Endothelial cell of umbilical vein (primary cell): ENCODE measurements at regions not wholly inside any gene's neighbourhood (a gene's known extent, or its start where the extent isn't known, plus 50 kb on each side); places are given as distances from the start of the nearest gene placed in this dataset.

Experiments
- BruUV-seq: library from RNA; stranded (reverse); fragments of 400-500 nt; replicated peaks from 2 replicates; lab custom pipeline; 2021; lab: Mats Ljungman, UMichigan
- CTCF ChIA-PET: fragments of 300-600, 350-600 bp; sonication (Branson Sonifier 250); formaldehyde crosslinking; loops from one replicate; lab custom pipeline; 2021; ENCODE audit warnings: antibody characterized with exemption, inconsistent platforms; lab: Charles Lee
- POLR2A ChIA-PET: fragments of 300-600, 350-600 bp; sonication (Branson Sonifier 250); formaldehyde crosslinking; loops from one replicate; lab custom pipeline; 2021; ENCODE audit warnings: antibody characterized with exemption, inconsistent platforms; lab: Charles Lee
- DNase-seq: peaks from one replicate; pipeline ENCODE4 v3.0.0-alpha.2; 2011; ENCODE audit warnings: low read depth, low spot score
- FAIRE-seq: peaks from 2 replicates; lab custom pipeline; 2011; peaks lifted over from hg19 to GRCh38; lab: Jason Lieb, UNC
- H2AFZ ChIP-seq: 2 replicates; pipeline ENCODE4 v1.6.0; 2012; ENCODE audit warnings: low read depth, low read length, control low read depth, inconsistent platforms
- H3K27ac ChIP-seq: 2 replicates; pipeline ENCODE4 v1.5.1; 2011; ENCODE audit warnings: low read depth, mild to moderate bottlenecking, control low read depth, low read length, moderate library complexity; ENCODE audit not compliant: insufficient read depth
- H3K27me3 ChIP-seq, 2 experiments: 2 replicates each; pipeline versions ENCODE4 v1.6.0 to v1.6.1; 2011; ENCODE audit warnings: low read length in 2 of 2, mixed read lengths in 1 of 2; ENCODE audit not compliant: control insufficient read depth in 2 of 2, insufficient read depth in 2 of 2
- H3K36me3 ChIP-seq, 2 experiments: 2 replicates in 1 of 2; 3 replicates in 1 of 2; pipeline ENCODE4 v1.5.1; 2011; ENCODE audit warnings: low read length in 2 of 2, mild to moderate bottlenecking in 1 of 2, moderate library complexity in 1 of 2; ENCODE audit not compliant: control insufficient read depth in 2 of 2, insufficient read depth in 2 of 2; ENCODE audit errors: extremely low read depth in 1 of 2
- H3K4me1 ChIP-seq: 3 replicates; pipeline ENCODE4 v1.5.1; 2011; ENCODE audit warnings: mild to moderate bottlenecking, low read length; ENCODE audit not compliant: control insufficient read depth, insufficient read depth; ENCODE audit errors: extremely low read depth
- H3K4me2 ChIP-seq: 2 replicates; pipeline ENCODE4 v1.6.1; 2011; ENCODE audit warnings: low read length, control low read depth, mixed read lengths; ENCODE audit not compliant: insufficient read depth
- H3K4me3 ChIP-seq, 3 experiments: fragments of 200-600 bp in 1 of 3; sonication (generic), shearing (Covaris generic) in 1 of 3; replicated peaks in 1 of 3; 2 replicates each; pipeline ENCODE4 v1.5.1; 2011 to 2016; ENCODE audit warnings: control low read depth in 3 of 3, low read length in 3 of 3, mild to moderate bottlenecking in 2 of 3, inconsistent platforms in 1 of 3, low read depth in 1 of 3, moderate library complexity in 1 of 3; ENCODE audit not compliant: insufficient read depth in 1 of 3
- H3K79me2 ChIP-seq: 2 replicates; pipeline ENCODE4 v1.6.0; 2012; ENCODE audit warnings: low read length, inconsistent platforms; ENCODE audit not compliant: control insufficient read depth, insufficient read depth
- H3K9ac ChIP-seq: replicated peaks from 2 replicates; pipeline ENCODE3; 2011; ENCODE audit warnings: low read length, control low read depth; ENCODE audit not compliant: insufficient read depth; ENCODE audit errors: extremely low read depth
- H3K9me1 ChIP-seq: replicated peaks from 3 replicates; pipeline ENCODE4 v1.6.0; 2011; ENCODE audit warnings: mild to moderate bottlenecking, low read length; ENCODE audit not compliant: control insufficient read depth, insufficient read depth; ENCODE audit errors: extremely low read depth
- H3K9me3 ChIP-seq: replicated peaks from 2 replicates; pipeline ENCODE4 v1.5.1; 2012; ENCODE audit warnings: low read length, inconsistent platforms; ENCODE audit not compliant: control insufficient read depth, insufficient read depth
- H4K20me1 ChIP-seq: replicated peaks from 2 replicates; pipeline ENCODE3; 2011; ENCODE audit warnings: mild to moderate bottlenecking, low read length; ENCODE audit not compliant: control insufficient read depth, insufficient read depth; ENCODE audit errors: extremely low read depth
- CTCF ChIP-seq, 2 donors: IDR thresholded peaks; 1 replicate in 1 of 2; 2 replicates in 1 of 2; pipeline ENCODE4 v1.5.1; 2011; ENCODE audit warnings: low read length in 2 of 2, mild to moderate bottlenecking in 2 of 2, moderate library complexity in 2 of 2, control low read depth in 1 of 2, inconsistent platforms in 1 of 2, low read depth in 1 of 2; ENCODE audit not compliant: insufficient read depth in 1 of 2; ENCODE audit errors: extremely low read depth in 1 of 2
- EZH2 ChIP-seq: IDR thresholded peaks from 2 replicates; pipeline ENCODE4 v1.6.1; 2012; ENCODE audit warnings: borderline replicate concordance, low read depth, mild to moderate bottlenecking, moderate library complexity, low read length, inconsistent platforms; ENCODE audit not compliant: severe bottlenecking
- FOS ChIP-seq: IDR thresholded peaks from 2 replicates; pipeline ENCODE4 v1.6.1; 2011; ENCODE audit warnings: mild to moderate bottlenecking, low read length, moderate library complexity, borderline replicate concordance; ENCODE audit not compliant: insufficient read depth
- GATA2 ChIP-seq: IDR thresholded peaks from 2 replicates; pipeline ENCODE4 v1.7.0; 2011; ENCODE audit warnings: low read depth, mild to moderate bottlenecking, moderate library complexity, mixed read lengths, low read length; ENCODE audit not compliant: insufficient read length, insufficient read depth
- JUN ChIP-seq: IDR thresholded peaks from 2 replicates; pipeline ENCODE4 v1.6.1; 2011; ENCODE audit warnings: borderline replicate concordance, low read depth; ENCODE audit not compliant: insufficient read length, insufficient read depth
- MAX ChIP-seq: IDR thresholded peaks from 2 replicates; pipeline ENCODE4 v1.6.1; 2011; ENCODE audit not compliant: insufficient read depth, insufficient read length
- MYC ChIP-seq: IDR thresholded peaks from one replicate; pipeline ENCODE4 v1.6.1; 2011; ENCODE audit warnings: mild to moderate bottlenecking, low read depth, low read length
- POLR2A ChIP-seq: IDR thresholded peaks from 2 replicates; pipeline ENCODE4 v1.6.1; 2012; ENCODE audit warnings: low read depth, mild to moderate bottlenecking, control low read depth, low read length
- POLR2AphosphoS5 ChIP-seq: IDR thresholded peaks from 2 replicates; pipeline ENCODE4 v1.6.1; 2012; ENCODE audit warnings: low read depth, mild to moderate bottlenecking, control low read depth, low read length, moderate library complexity; ENCODE audit not compliant: insufficient read depth
- dilution Hi-C: fragments of 300-500 bp; cut with MboI; formaldehyde crosslinking; loops from one replicate; pipeline ENCODE4 v1.15.0; 2019; ENCODE audit warnings: low sequenced_read_pairs; ENCODE audit not compliant: extremely low pct_ligation_motif_present
- intact Hi-C: fragments of 100-400 bp; cut with micrococcal nuclease; formaldehyde crosslinking; loops from one replicate; pipeline ENCODE4 v1.10.0; 2022

DNA sequence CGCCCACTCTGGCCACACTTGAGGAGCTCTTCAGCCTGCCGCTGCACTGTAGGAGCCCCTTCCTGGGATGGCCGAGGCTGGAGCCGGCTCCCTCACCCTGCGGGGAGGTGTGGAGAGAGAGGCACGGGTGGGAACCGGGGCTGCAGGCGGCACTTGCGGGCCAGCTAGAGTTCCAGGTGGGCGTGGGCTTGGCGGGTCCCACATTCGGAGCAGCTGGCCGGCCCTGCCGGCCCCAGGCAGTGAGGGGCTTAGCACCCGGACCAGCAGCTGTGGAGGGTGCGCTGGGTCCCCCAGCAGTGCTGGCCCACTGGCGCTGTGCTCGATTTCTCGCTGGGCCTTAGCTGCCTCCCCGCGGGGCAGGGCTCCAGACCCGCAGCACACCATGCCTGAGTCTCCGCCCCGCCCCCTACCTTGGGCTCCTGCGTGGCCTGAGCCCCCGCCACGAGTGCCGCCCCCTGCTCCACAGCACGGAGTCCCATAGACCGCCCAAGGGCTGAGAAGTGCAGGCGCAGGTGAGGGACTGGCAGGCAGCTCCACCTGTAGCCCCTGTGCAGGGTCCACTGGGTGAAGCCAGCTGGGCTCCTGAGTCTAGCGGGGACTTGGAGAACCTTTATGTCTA, 71.9 kb downstream of the IL12A start:
- FAIRE-seq: no peak
- dilution Hi-C loops (no loop called here), intact Hi-C loops (no loop called here)
- H3K27ac ChIP-seq: no peak overlapping the region
- no peaks in the 10 kb centered on the region for H3K79me2 ChIP-seq
- H2AFZ ChIP-seq: no peak overlapping the region
- H3K9me1 ChIP-seq: no peaks in the 10 kb centered on the region
- no peak overlapping the region for H3K4me3 ChIP-seq
- H3K36me3 ChIP-seq: no peaks in the 10 kb centered on the region
- CTCF ChIA-PET: interaction anchor here (0.8 to 2.0 kb wide), 3 partner anchors 8 to 74 kb away, joined by 3 to 5 read pairs (median 3); no protein-coding TSS in a partner anchor
- peaks cover 0 to 2% of the 10 kb centered on the region in 2 experiments for H3K27me3 ChIP-seq
- no TSS peak for BruUV-seq
- H3K4me2 ChIP-seq: no peak overlapping the region
- H3K4me1 ChIP-seq: no peaks in the 10 kb centered on the region
- H4K20me1 ChIP-seq: no peaks in the 10 kb centered on the region
- POLR2A ChIA-PET: no interaction called here
- H3K9me3 ChIP-seq: no peaks in the 10 kb centered on the region
- TF ChIP-seq CTCF (IDR thresholded peaks at IDR 0.05; ENCODE audit: extremely low read depth in 1 of 2, insufficient read depth in 1 of 2, low read depth in 1 of 2, low read length in 2 of 2) (no peak), JUN (no peak)
- no peak overlapping the region for H3K9ac ChIP-seq
- no peak for DNase-seq

GRCh38 chr3:160061525-160061924, 72.9 kb downstream of the IL12A start:
- DNase-seq (no peak), FAIRE-seq (no peak)
- Histone ChIP-seq H4K20me1 (no peaks in the 10 kb centered on the region), H3K4me2 (no peak overlapping the region), H3K4me1 (no peaks in the 10 kb centered on the region), H3K27me3 (peaks cover 0 to 2% of the 10 kb centered on the region in 2 experiments), H3K9ac (no peak overlapping the region), H3K9me3 (no peaks in the 10 kb centered on the region), H3K4me3 (no peak overlapping the region), H3K79me2 (no peaks in the 10 kb centered on the region), H3K36me3 (no peaks in the 10 kb centered on the region), H2AFZ (no peak overlapping the region), H3K9me1 (no peaks in the 10 kb centered on the region), H3K27ac (no peak overlapping the region)
- ChIA-PET CTCF (interaction anchor here (2.0 kb wide), 1 partner anchor 9 kb away, joined by 5 read pairs; no protein-coding TSS in a partner anchor), POLR2A (no interaction called here)
- intact Hi-C loops (no loop called here), dilution Hi-C loops (no loop called here)
- TF ChIP-seq JUN: no peak
- no peak for TF ChIP-seq EZH2
- TF ChIP-seq MAX: no peak
- TF ChIP-seq CTCF (IDR thresholded peaks at IDR 0.05; ENCODE audit: extremely low read depth in 1 of 2, insufficient read depth in 1 of 2, low read depth in 1 of 2, low read length in 2 of 2): no peak
- TF ChIP-seq FOS: no peak
- TF ChIP-seq MYC: no peak
- TF ChIP-seq POLR2AphosphoS5: no peak
- TF ChIP-seq GATA2: no peak
- TF ChIP-seq POLR2A: no peak
- BruUV-seq: no TSS peak
